ENCODE measurements at regions not wholly inside any gene's neighbourhood (a gene's known extent, or its start where the extent isn't known, plus 50 kb on each side); places are given as distances from the start of the nearest gene placed in this dataset.

- Histone ChIP-seq H3K27me3 (no peaks in the 10 kb centered on the region), H3K36me3 (no peaks in the 10 kb centered on the region), H3K27ac (no peak overlapping the region), H3K9me3 (no peaks in the 10 kb centered on the region), H3K4me1 (ENCODE audit: control insufficient read depth in 1 of 2, insufficient read depth in 1 of 2, low read depth in 1 of 2, low read length in 1 of 2) (no peaks in the 10 kb centered on the region), H3K4me3 (ENCODE audit: low read depth in 1 of 2, low read length in 1 of 2) (no peak overlapping the region)
- TF ChIP-seq CTCF (IDR thresholded peaks at IDR 0.05) = no peak
These were observed 359.0 kb downstream of the BCKDHB start for GRCh38 chr6:80465513-80465912.

GRCh38 chr6:80464901-80465300, 358.4 kb downstream of the BCKDHB start:
- Histone ChIP-seq H3K4me3 (ENCODE audit: low read depth in 1 of 2, low read length in 1 of 2) (no peak overlapping the region), H3K27ac (no peak overlapping the region)

GRCh38 chr6:80463197-80463596, 356.7 kb downstream of the BCKDHB start:
- no peaks in the 10 kb centered on the region for H3K27me3 ChIP-seq
- TF ChIP-seq CTCF (IDR thresholded peaks at IDR 0.05) = no peak
- no peak overlapping the region for H3K27ac ChIP-seq
- no peaks in the 10 kb centered on the region for H3K9me3 ChIP-seq
- H3K4me3 ChIP-seq (ENCODE audit: low read depth in 1 of 2, low read length in 1 of 2) = no peak overlapping the region
- H3K4me1 ChIP-seq (ENCODE audit: control insufficient read depth in 1 of 2, insufficient read depth in 1 of 2, low read depth in 1 of 2, low read length in 1 of 2) = no peaks in the 10 kb centered on the region
- H3K36me3 ChIP-seq = no peaks in the 10 kb centered on the region

More at GRCh38 chr6:80464901-80465300, 358.4 kb downstream of the BCKDHB start:
- no peak for TF ChIP-seq CTCF (IDR thresholded peaks at IDR 0.05)
- no peaks in the 10 kb centered on the region for H3K27me3 ChIP-seq
- H3K4me1 ChIP-seq (ENCODE audit: control insufficient read depth in 1 of 2, insufficient read depth in 1 of 2, low read depth in 1 of 2, low read length in 1 of 2) = no peaks in the 10 kb centered on the region
- no peaks in the 10 kb centered on the region for H3K36me3 ChIP-seq
- no peaks in the 10 kb centered on the region for H3K9me3 ChIP-seq

GRCh38 chr6:80460257-80460865, 353.9 kb downstream of the BCKDHB start:
- TF ChIP-seq CTCF (IDR thresholded peaks at IDR 0.05) = no peak
- H3K9me3 ChIP-seq = no peaks in the 10 kb centered on the region
- no peak overlapping the region for H3K27ac ChIP-seq
- H3K4me3 ChIP-seq (ENCODE audit: low read depth in 1 of 2, low read length in 1 of 2) = no peak overlapping the region
- no peaks in the 10 kb centered on the region for H3K27me3 ChIP-seq
- H3K36me3 ChIP-seq = no peaks in the 10 kb centered on the region
- no peaks in the 10 kb centered on the region for H3K4me1 ChIP-seq (ENCODE audit: control insufficient read depth in 1 of 2, insufficient read depth in 1 of 2, low read depth in 1 of 2, low read length in 1 of 2)

GRCh38 chr6:80457439-80457933, 351.0 kb downstream of the BCKDHB start:
- Histone ChIP-seq H3K27ac (no peak overlapping the region), H3K27me3 (no peaks in the 10 kb centered on the region), H3K4me3 (ENCODE audit: low read depth in 1 of 2, low read length in 1 of 2) (no peak overlapping the region), H3K4me1 (ENCODE audit: control insufficient read depth in 1 of 2, insufficient read depth in 1 of 2, low read depth in 1 of 2, low read length in 1 of 2) (no peaks in the 10 kb centered on the region), H3K9me3 (no peaks in the 10 kb centered on the region), H3K36me3 (no peaks in the 10 kb centered on the region)
- no peak for TF ChIP-seq CTCF (IDR thresholded peaks at IDR 0.05)

Data from neutrophil (primary cell).